Mesothelial cell of epicardium (in vitro differentiated cells): ENCODE measurements at regions not wholly inside any gene's neighbourhood (a gene's known extent, or its start where the extent isn't known, plus 50 kb on each side); places are given as distances from the start of the nearest gene placed in this dataset.

ENCODE experiments used
- DNase-seq, 2 experiments: peaks; one replicate each; pipeline ENCODE4 v3.0.0; 2021; ENCODE audit warnings: low spot score in 2 of 2; ENCODE audit not compliant: unreplicated experiment in 2 of 2
- H3K27ac Mint-ChIP-seq: 2 replicates; pipeline ENCODE4 v1.8.0; 2021; ENCODE audit warnings: mixed read lengths
- H3K27me3 Mint-ChIP-seq: 2 replicates; pipeline ENCODE4 v1.8.0; 2021; ENCODE audit warnings: low read depth, mixed read lengths
- H3K36me3 Mint-ChIP-seq: 2 replicates; pipeline ENCODE4 v1.8.0; 2021; ENCODE audit warnings: mixed read lengths
- H3K4me1 Mint-ChIP-seq: 2 replicates; pipeline ENCODE4 v1.8.0; 2021; ENCODE audit warnings: mixed read lengths
- H3K4me3 Mint-ChIP-seq: 2 replicates; pipeline ENCODE4 v1.8.0; 2021; ENCODE audit warnings: mild to moderate bottlenecking, moderate library complexity, mixed read lengths
- H3K9me3 Mint-ChIP-seq: 2 replicates; pipeline ENCODE4 v1.8.0; 2021; ENCODE audit warnings: mixed read lengths
- TF ChIP-seq, protein P1 (sequence below): fragments of 200-600 bp; sonication (generic); IDR thresholded peaks from one replicate; pipeline ENCODE4 v1.5.0; 2021; ENCODE audit warnings: antibody characterized with exemption; ENCODE audit not compliant: unreplicated experiment

DNA sequence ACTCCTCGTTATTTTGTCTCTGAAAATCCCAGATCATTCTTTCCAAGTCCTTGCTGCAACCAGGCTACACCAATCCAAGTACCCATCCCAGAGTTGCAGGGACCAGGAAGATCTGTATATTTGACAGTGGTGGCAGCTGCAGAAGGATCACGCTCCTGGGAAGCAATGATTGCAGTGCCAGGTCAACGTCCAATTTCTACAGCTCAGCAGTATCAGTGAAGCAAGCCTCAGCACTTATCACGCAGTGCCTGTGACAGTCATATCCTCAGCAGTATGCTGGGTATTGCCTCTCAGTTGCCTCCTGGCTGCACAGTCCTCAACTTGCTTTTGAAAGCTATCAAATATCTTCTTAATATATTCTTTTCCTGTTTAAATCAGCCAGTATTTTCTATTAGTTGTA lies 66.7 kb downstream of the BARHL2 start:
- no peak overlapping the region for H3K4me3 Mint-ChIP-seq
- peaks cover 3% of the 10 kb centered on the region for H3K9me3 Mint-ChIP-seq
- no peak for DNase-seq
- H3K27me3 Mint-ChIP-seq, result peaks cover 22% of the 10 kb centered on the region
- H3K27ac Mint-ChIP-seq, result no peak overlapping the region
- no peaks in the 10 kb centered on the region for H3K36me3 Mint-ChIP-seq
- TF ChIP-seq, protein P1, sequence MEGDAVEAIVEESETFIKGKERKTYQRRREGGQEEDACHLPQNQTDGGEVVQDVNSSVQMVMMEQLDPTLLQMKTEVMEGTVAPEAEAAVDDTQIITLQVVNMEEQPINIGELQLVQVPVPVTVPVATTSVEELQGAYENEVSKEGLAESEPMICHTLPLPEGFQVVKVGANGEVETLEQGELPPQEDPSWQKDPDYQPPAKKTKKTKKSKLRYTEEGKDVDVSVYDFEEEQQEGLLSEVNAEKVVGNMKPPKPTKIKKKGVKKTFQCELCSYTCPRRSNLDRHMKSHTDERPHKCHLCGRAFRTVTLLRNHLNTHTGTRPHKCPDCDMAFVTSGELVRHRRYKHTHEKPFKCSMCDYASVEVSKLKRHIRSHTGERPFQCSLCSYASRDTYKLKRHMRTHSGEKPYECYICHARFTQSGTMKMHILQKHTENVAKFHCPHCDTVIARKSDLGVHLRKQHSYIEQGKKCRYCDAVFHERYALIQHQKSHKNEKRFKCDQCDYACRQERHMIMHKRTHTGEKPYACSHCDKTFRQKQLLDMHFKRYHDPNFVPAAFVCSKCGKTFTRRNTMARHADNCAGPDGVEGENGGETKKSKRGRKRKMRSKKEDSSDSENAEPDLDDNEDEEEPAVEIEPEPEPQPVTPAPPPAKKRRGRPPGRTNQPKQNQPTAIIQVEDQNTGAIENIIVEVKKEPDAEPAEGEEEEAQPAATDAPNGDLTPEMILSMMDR, result no peak
- no peaks in the 10 kb centered on the region for H3K4me1 Mint-ChIP-seq

DNA sequence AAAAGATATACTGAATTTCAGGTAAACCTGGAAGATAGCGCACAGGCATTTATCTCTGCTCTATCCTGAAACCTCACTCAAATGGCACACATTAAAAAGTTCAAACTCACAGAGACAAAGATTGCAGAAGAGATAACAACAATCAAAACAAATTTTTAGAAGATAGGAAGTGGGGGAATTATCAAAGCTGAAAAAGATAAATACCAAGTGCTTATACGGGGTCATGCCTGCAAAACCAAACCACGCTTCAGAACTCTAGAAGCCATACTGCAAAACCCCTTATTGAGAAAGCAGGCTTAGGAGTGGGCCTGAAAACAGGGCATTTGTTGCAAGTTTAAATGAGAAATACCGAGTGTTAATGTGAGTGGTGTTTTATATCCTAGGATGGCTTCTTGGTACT lies 76.8 kb downstream of the BARHL2 start:
- DNase-seq, result no peak
- H3K36me3 Mint-ChIP-seq, result no peaks in the 10 kb centered on the region
- no peak overlapping the region for H3K27ac Mint-ChIP-seq
- H3K4me3 Mint-ChIP-seq, result no peak overlapping the region
- H3K4me1 Mint-ChIP-seq, result no peaks in the 10 kb centered on the region
- H3K27me3 Mint-ChIP-seq, result peaks cover 15% of the 10 kb centered on the region
- peaks cover 4% of the 10 kb centered on the region for H3K9me3 Mint-ChIP-seq
- TF ChIP-seq, protein P1, result no peak

DNA sequence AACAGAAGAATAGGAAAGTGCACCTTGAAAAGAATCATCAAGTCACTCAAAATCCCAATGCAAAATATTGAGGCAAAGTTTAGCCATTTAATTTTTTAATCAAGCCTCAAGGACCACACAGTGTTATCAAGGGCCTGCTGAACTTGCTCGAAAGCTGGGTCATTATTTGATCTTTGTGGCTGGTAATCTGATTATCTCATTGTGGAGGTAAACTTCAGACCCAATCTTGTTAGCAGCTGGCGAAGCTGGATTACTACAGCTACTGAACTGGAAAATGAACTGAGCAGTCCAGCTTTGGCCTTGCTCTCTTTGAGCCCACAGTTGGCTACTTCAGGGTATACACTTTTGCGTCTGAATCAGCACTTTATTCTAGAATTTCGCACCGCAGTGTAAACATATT lies 94.4 kb downstream of the BARHL2 start:
- no peaks in the 10 kb centered on the region for H3K36me3 Mint-ChIP-seq
- H3K4me1 Mint-ChIP-seq, result no peaks in the 10 kb centered on the region
- no peaks in the 10 kb centered on the region for H3K9me3 Mint-ChIP-seq
- DNase-seq, result no peak
- TF ChIP-seq, protein P1, result no peak
- peaks cover 19% of the 10 kb centered on the region for H3K27me3 Mint-ChIP-seq
- no peak overlapping the region for H3K27ac Mint-ChIP-seq
- no peak overlapping the region for H3K4me3 Mint-ChIP-seq

DNA sequence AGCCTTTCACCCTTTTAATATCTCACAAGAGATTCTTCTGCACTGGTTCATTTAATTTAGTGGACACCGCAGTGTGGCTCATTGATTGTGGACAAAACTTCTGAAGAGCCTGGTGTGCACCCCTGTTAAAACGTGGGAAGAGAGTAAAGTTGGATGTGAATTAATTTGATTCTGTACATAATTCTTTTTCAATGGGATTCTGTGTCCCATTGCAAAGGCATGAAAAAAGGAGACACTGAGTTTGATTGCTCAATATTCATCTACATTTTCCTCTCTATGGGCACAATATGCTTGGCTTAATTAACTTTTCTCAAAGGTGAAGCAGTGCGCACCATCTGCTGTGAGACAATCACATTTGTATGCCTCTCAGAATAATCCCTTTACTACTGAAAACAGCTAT lies 95.1 kb downstream of the BARHL2 start:
- DNase-seq, result no peak
- Mint-ChIP-seq H3K9me3 (no peaks in the 10 kb centered on the region), H3K4me3 (no peak overlapping the region), H3K36me3 (no peaks in the 10 kb centered on the region), H3K4me1 (no peaks in the 10 kb centered on the region), H3K27me3 (peaks cover 19% of the 10 kb centered on the region), H3K27ac (no peak overlapping the region)
- TF ChIP-seq, protein P1, result no peak

DNA sequence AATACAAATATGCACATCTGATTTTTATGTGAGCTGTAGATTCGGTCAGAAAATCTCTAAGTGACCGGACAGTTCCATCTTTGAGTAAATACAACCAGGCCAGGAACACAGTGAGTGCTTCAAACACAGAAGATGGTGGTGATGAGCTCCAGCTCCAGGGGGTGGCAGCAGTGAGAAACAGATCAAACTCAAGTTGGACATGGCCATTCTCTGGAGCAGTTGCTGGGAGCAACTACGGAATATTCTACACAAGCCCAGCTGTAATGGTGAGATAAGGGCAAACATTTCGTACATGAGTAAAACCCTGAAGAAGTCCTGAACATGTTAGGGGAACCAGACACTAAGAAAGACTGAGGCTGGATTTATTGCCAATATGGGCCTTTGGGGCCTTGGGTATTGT lies 100.7 kb downstream of the BARHL2 start:
- no peak for DNase-seq
- Mint-ChIP-seq H3K4me3 (no peak overlapping the region), H3K36me3 (no peaks in the 10 kb centered on the region), H3K4me1 (no peaks in the 10 kb centered on the region), H3K27me3 (peaks cover 13% of the 10 kb centered on the region), H3K9me3 (no peaks in the 10 kb centered on the region), H3K27ac (no peak overlapping the region)
- TF ChIP-seq, protein P1, result no peak

DNA sequence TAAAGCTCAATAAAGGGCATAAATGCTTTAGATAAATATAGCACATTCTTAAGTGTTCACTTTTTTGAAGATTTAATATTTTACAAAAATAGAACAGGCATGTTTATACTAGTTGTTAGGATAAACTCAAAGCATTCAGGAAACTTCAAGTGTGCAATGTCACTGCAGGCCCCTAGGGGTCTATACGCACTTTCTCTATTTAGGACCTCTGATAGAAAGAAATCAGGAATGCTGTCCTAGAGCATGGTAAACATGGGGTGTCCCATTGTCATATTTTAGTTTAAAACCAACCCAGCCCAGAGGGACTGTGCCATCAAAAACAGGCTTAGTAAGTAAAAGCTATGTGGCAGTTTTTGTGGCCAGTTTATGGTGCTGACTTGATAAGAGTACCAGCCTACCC lies 102.2 kb downstream of the BARHL2 start:
- Mint-ChIP-seq H3K27ac (no peak overlapping the region), H3K36me3 (no peaks in the 10 kb centered on the region), H3K27me3 (peaks cover 18% of the 10 kb centered on the region), H3K4me1 (no peaks in the 10 kb centered on the region), H3K9me3 (no peaks in the 10 kb centered on the region), H3K4me3 (no peak overlapping the region)
- no peak for DNase-seq
- TF ChIP-seq, protein P1, result peak; percentile 67
